Gastrocnemius medialis (tissue), 4 donors: ENCODE measurements at regions not wholly inside any gene's neighbourhood (a gene's known extent, or its start where the extent isn't known, plus 50 kb on each side); places are given as distances from the start of the nearest gene placed in this dataset.

Experiments
- POLR2A ChIP-seq, 2 donors: fragments of 450-650 bp; IDR thresholded peaks; one replicate each; pipeline ENCODE4 v1.6.1; 2017; ENCODE audit warnings: antibody characterized with exemption in 2 of 2, mild to moderate bottlenecking in 2 of 2, moderate library complexity in 2 of 2
- TF ChIP-seq, protein P1 (sequence below), 5 experiments: fragments of 450-650 bp in 3 of 5; fragments of 200-600 bp in 2 of 5; sonication (generic) in 2 of 5; IDR thresholded peaks in 4 of 5; conservative IDR thresholded peaks in 1 of 5; 1 replicate in 4 of 5; 2 replicates in 1 of 5; pipeline ENCODE4 v1.5.1; 2016 to 2019; ENCODE audit warnings: antibody characterized with exemption in 5 of 5, mild to moderate bottlenecking in 3 of 5, moderate library complexity in 3 of 5

DNA sequence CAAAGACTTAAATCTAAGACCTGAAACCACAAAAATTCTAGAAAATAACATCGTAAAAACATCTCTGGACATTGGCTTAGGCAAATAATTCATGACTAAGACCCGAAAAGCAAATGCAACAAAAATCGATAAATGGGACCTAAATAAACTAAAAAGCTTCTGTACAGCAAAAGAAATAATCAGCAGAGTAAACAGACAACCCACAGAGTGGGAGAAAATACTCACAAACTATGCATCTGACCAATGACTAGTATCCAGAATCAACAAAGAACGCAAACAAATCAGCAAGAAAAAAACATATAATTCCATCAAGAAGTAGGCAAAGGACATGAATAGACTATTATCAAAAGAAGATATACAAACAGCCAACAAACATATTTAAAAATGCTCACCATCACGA is 749.4 kb downstream of the PLOD2 start:
- TF ChIP-seq, protein P1, sequence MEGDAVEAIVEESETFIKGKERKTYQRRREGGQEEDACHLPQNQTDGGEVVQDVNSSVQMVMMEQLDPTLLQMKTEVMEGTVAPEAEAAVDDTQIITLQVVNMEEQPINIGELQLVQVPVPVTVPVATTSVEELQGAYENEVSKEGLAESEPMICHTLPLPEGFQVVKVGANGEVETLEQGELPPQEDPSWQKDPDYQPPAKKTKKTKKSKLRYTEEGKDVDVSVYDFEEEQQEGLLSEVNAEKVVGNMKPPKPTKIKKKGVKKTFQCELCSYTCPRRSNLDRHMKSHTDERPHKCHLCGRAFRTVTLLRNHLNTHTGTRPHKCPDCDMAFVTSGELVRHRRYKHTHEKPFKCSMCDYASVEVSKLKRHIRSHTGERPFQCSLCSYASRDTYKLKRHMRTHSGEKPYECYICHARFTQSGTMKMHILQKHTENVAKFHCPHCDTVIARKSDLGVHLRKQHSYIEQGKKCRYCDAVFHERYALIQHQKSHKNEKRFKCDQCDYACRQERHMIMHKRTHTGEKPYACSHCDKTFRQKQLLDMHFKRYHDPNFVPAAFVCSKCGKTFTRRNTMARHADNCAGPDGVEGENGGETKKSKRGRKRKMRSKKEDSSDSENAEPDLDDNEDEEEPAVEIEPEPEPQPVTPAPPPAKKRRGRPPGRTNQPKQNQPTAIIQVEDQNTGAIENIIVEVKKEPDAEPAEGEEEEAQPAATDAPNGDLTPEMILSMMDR (IDR thresholded peaks at IDR 0.05 in 4 of 5, conservative IDR thresholded peaks at IDR 0.05 in 1 of 5) = no peak
- TF ChIP-seq POLR2A (IDR thresholded peaks at IDR 0.05) = no peak
